ENCODE measurements at regions not wholly inside any gene's neighbourhood (a gene's known extent, or its start where the extent isn't known, plus 50 kb on each side); places are given as distances from the start of the nearest gene placed in this dataset.

- DNase-seq (ENCODE audit: insufficient read length, low spot score, missing footprints) = no peak
- no peak overlapping the region for H2AFZ ChIP-seq (ENCODE audit: low read length)
- H3K4me2 ChIP-seq (ENCODE audit: insufficient read depth, low read length) = no peak overlapping the region
- no peak overlapping the region for H3K27ac ChIP-seq (ENCODE audit: low read depth, low read length)
- no peaks in the 10 kb centered on the region for H3K79me2 ChIP-seq (ENCODE audit: insufficient read depth, low read length)
- no peak overlapping the region for H3K4me3 ChIP-seq (ENCODE audit: insufficient read depth, low read length)
- H3K36me3 ChIP-seq (ENCODE audit: insufficient read depth, low read length) = no peaks in the 10 kb centered on the region
- no peaks in the 10 kb centered on the region for H3K9me3 ChIP-seq (ENCODE audit: low read depth, low read length)
- no peaks in the 10 kb centered on the region for H3K4me1 ChIP-seq (ENCODE audit: insufficient read depth, low read length)
- peaks cover 11% of the 10 kb centered on the region for H3K27me3 ChIP-seq (ENCODE audit: insufficient read depth, low read length)
- TF ChIP-seq, protein P1, sequence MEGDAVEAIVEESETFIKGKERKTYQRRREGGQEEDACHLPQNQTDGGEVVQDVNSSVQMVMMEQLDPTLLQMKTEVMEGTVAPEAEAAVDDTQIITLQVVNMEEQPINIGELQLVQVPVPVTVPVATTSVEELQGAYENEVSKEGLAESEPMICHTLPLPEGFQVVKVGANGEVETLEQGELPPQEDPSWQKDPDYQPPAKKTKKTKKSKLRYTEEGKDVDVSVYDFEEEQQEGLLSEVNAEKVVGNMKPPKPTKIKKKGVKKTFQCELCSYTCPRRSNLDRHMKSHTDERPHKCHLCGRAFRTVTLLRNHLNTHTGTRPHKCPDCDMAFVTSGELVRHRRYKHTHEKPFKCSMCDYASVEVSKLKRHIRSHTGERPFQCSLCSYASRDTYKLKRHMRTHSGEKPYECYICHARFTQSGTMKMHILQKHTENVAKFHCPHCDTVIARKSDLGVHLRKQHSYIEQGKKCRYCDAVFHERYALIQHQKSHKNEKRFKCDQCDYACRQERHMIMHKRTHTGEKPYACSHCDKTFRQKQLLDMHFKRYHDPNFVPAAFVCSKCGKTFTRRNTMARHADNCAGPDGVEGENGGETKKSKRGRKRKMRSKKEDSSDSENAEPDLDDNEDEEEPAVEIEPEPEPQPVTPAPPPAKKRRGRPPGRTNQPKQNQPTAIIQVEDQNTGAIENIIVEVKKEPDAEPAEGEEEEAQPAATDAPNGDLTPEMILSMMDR (IDR thresholded peaks at IDR 0.05; ENCODE audit: extremely low read depth, low read depth, low read length) = no peak
- H4K20me1 ChIP-seq (ENCODE audit: insufficient read depth, low read length) = no peaks in the 10 kb centered on the region
Observed at GRCh38 chr6:4550227-4550597, 226.0 kb upstream of the CDYL start.

GRCh38 chr6:4549556-4550226 lies 226.5 kb upstream of the CDYL start:
- no peaks in the 10 kb centered on the region for H4K20me1 ChIP-seq (ENCODE audit: insufficient read depth, low read length)
- no peaks in the 10 kb centered on the region for H3K79me2 ChIP-seq (ENCODE audit: insufficient read depth, low read length)
- H3K9me3 ChIP-seq (ENCODE audit: low read depth, low read length) = no peaks in the 10 kb centered on the region
- no peak for DNase-seq (ENCODE audit: insufficient read length, low spot score, missing footprints)
- H3K4me2 ChIP-seq (ENCODE audit: insufficient read depth, low read length) = no peak overlapping the region
- no peak overlapping the region for H3K27ac ChIP-seq (ENCODE audit: low read depth, low read length)
- no peak overlapping the region for H2AFZ ChIP-seq (ENCODE audit: low read length)
- H3K27me3 ChIP-seq (ENCODE audit: insufficient read depth, low read length) = peaks cover 11% of the 10 kb centered on the region
- TF ChIP-seq, protein P1 (IDR thresholded peaks at IDR 0.05; ENCODE audit: extremely low read depth, low read depth, low read length) = no peak
- H3K36me3 ChIP-seq (ENCODE audit: insufficient read depth, low read length) = no peaks in the 10 kb centered on the region
- H3K4me3 ChIP-seq (ENCODE audit: insufficient read depth, low read length) = no peak overlapping the region
- H3K4me1 ChIP-seq (ENCODE audit: insufficient read depth, low read length) = no peaks in the 10 kb centered on the region

DNA sequence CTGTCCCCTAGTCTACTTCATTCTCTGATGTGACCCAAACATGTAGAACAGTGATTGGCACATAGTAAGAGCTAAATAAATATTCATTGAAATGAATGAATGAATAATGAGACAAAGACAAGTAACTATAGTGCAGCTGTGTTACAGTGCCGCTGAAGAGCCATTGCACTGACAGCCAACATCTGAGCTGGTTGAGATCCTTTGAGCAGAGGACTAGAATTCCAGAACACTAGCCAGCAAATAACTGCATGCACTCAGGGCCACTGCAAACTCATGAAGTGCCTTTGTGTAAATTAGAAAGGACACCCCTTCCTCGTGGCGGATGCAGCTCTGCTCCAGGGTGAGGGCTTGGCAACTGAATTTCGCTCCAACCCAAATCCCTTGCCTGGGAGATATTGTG lies 230.3 kb upstream of the CDYL start:
- Histone ChIP-seq H2AFZ (ENCODE audit: low read length) (no peak overlapping the region), H3K79me2 (ENCODE audit: insufficient read depth, low read length) (no peaks in the 10 kb centered on the region), H3K27ac (ENCODE audit: low read depth, low read length) (no peak overlapping the region), H3K9me3 (ENCODE audit: low read depth, low read length) (no peaks in the 10 kb centered on the region), H3K27me3 (ENCODE audit: insufficient read depth, low read length) (peaks cover 3% of the 10 kb centered on the region), H3K4me2 (ENCODE audit: insufficient read depth, low read length) (no peak overlapping the region), H3K36me3 (ENCODE audit: insufficient read depth, low read length) (no peaks in the 10 kb centered on the region), H3K4me1 (ENCODE audit: insufficient read depth, low read length) (no peaks in the 10 kb centered on the region), H4K20me1 (ENCODE audit: insufficient read depth, low read length) (no peaks in the 10 kb centered on the region), H3K4me3 (ENCODE audit: insufficient read depth, low read length) (no peak overlapping the region)
- DNase-seq (ENCODE audit: insufficient read length, low spot score, missing footprints) = no peak
- TF ChIP-seq, protein P1 (IDR thresholded peaks at IDR 0.05; ENCODE audit: extremely low read depth, low read depth, low read length) = no peak

- H3K4me1 ChIP-seq (ENCODE audit: insufficient read depth, low read length) = no peaks in the 10 kb centered on the region
- peaks cover 3% of the 10 kb centered on the region for H3K27me3 ChIP-seq (ENCODE audit: insufficient read depth, low read length)
- TF ChIP-seq, protein P1 (IDR thresholded peaks at IDR 0.05; ENCODE audit: extremely low read depth, low read depth, low read length) = no peak
- no peak for DNase-seq (ENCODE audit: insufficient read length, low spot score, missing footprints)
- H3K27ac ChIP-seq (ENCODE audit: low read depth, low read length) = no peak overlapping the region
- no peak overlapping the region for H3K4me3 ChIP-seq (ENCODE audit: insufficient read depth, low read length)
- no peak overlapping the region for H3K4me2 ChIP-seq (ENCODE audit: insufficient read depth, low read length)
- H3K9me3 ChIP-seq (ENCODE audit: low read depth, low read length) = no peaks in the 10 kb centered on the region
- H3K36me3 ChIP-seq (ENCODE audit: insufficient read depth, low read length) = no peaks in the 10 kb centered on the region
- no peak overlapping the region for H2AFZ ChIP-seq (ENCODE audit: low read length)
- H4K20me1 ChIP-seq (ENCODE audit: insufficient read depth, low read length) = no peaks in the 10 kb centered on the region
- no peaks in the 10 kb centered on the region for H3K79me2 ChIP-seq (ENCODE audit: insufficient read depth, low read length)
Observed at GRCh38 chr6:4543596-4543995, 232.6 kb upstream of the CDYL start.
